SK-N-SH (cell line): ENCODE measurements at regions not wholly inside any gene's neighbourhood (a gene's known extent, or its start where the extent isn't known, plus 50 kb on each side); places are given as distances from the start of the nearest gene placed in this dataset.

Experiments used
- CHD2 ChIP-seq: fragments of 150-350 bp; IDR thresholded peaks from 2 replicates; pipeline ENCODE4 v1.6.1; 2018; ENCODE audit warnings: low read length; ENCODE audit not compliant: partially characterized antibody
- EP300 ChIP-seq, 2 experiments: IDR thresholded peaks; 2 replicates each; pipeline versions ENCODE4 v1.4.0 to v1.6.1; 2012; ENCODE audit warnings: borderline replicate concordance in 1 of 2, low read depth in 1 of 2, low read length in 1 of 2
- GATA2 ChIP-seq: sonication (generic); formaldehyde crosslinking; IDR thresholded peaks from 2 replicates; pipeline ENCODE4 v1.5.0; 2020; ENCODE audit warnings: mild to moderate bottlenecking, missing genetic modification reagents
- JUND ChIP-seq: IDR thresholded peaks from 2 replicates; pipeline ENCODE4 v1.4.0; 2012
- MXI1 ChIP-seq: IDR thresholded peaks from 2 replicates; pipeline ENCODE4 v1.6.1; 2012; ENCODE audit warnings: mild to moderate bottlenecking, low read depth, low read length, improper control_type of control experiment
- POLR2AphosphoS5 ChIP-seq: IDR thresholded peaks from 2 replicates; pipeline ENCODE4 v1.6.1; 2012; ENCODE audit warnings: low read depth, low read length
- RAD21 ChIP-seq: IDR thresholded peaks from 2 replicates; pipeline ENCODE4 v1.6.1; 2012; ENCODE audit warnings: mild to moderate bottlenecking, low read length
- RFX5 ChIP-seq: IDR thresholded peaks from 2 replicates; pipeline ENCODE4 v1.6.1; 2012; ENCODE audit warnings: mild to moderate bottlenecking, improper control_type of control experiment, low read length
- YY1 ChIP-seq: IDR thresholded peaks from 2 replicates; pipeline ENCODE4 v1.4.0; 2012; ENCODE audit warnings: low read depth, mild to moderate bottlenecking
- TF ChIP-seq, protein P1 (sequence below): fragments of 150-350 bp; IDR thresholded peaks from 2 replicates; pipeline ENCODE4 v1.6.1; 2017; ENCODE audit warnings: antibody characterized with exemption, low read length, low read depth, borderline replicate concordance
- TF ChIP-seq, protein P2 (sequence below): fragments of 200-600 bp; sonication (generic); IDR thresholded peaks from 2 replicates; pipeline ENCODE4 v1.6.1; 2017; ENCODE audit warnings: antibody characterized with exemption, mild to moderate bottlenecking, moderate library complexity
- TF ChIP-seq, protein P3 (sequence below): IDR thresholded peaks from 2 replicates; pipeline ENCODE4 v1.4.0; 2012; ENCODE audit warnings: low read depth, borderline replicate concordance
- TF ChIP-seq, protein P4 (sequence below): IDR thresholded peaks from 2 replicates; pipeline ENCODE4 v1.6.1; 2012; ENCODE audit warnings: mild to moderate bottlenecking, low read depth, low read length, moderate library complexity

DNA sequence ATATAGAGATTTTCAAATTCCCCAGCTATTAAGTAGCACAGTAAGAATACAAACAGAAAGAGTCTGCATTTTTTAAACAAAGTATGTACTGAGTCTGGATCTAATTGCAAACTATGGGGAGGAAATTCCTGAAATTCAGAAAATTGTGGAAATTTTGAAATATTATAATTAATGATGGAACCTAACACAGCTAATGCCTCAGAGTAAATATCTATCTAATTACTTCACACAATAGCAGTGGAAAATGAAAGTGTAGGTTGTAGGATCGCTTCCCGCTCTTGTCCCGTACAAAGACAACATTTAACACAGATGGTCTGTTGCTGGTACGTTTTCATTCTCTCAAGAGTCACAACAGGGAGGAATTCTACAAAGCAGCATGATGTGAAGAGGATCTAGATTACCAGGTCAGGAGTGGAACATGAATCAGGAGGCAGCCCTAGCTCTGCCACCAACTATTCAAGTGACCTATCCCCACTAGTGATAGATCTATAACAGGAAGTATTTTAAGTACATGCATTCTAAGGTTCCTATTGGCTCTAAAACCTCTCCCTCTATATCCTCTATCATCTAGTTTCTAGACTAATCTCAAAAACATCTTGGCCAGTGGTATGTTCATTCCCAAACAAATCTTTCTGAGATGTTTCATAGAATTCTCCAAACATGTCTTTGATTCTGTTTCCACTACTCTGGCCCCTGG is 58.9 kb upstream of the GRAMD2B start:
- no peak for TF ChIP-seq GATA2 (CRISPR knock-in tag)
- TF ChIP-seq, protein P1, sequence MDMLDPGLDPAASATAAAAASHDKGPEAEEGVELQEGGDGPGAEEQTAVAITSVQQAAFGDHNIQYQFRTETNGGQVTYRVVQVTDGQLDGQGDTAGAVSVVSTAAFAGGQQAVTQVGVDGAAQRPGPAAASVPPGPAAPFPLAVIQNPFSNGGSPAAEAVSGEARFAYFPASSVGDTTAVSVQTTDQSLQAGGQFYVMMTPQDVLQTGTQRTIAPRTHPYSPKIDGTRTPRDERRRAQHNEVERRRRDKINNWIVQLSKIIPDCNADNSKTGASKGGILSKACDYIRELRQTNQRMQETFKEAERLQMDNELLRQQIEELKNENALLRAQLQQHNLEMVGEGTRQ, result no peak
- TF ChIP-seq POLR2AphosphoS5, result no peak
- TF ChIP-seq, protein P2, sequence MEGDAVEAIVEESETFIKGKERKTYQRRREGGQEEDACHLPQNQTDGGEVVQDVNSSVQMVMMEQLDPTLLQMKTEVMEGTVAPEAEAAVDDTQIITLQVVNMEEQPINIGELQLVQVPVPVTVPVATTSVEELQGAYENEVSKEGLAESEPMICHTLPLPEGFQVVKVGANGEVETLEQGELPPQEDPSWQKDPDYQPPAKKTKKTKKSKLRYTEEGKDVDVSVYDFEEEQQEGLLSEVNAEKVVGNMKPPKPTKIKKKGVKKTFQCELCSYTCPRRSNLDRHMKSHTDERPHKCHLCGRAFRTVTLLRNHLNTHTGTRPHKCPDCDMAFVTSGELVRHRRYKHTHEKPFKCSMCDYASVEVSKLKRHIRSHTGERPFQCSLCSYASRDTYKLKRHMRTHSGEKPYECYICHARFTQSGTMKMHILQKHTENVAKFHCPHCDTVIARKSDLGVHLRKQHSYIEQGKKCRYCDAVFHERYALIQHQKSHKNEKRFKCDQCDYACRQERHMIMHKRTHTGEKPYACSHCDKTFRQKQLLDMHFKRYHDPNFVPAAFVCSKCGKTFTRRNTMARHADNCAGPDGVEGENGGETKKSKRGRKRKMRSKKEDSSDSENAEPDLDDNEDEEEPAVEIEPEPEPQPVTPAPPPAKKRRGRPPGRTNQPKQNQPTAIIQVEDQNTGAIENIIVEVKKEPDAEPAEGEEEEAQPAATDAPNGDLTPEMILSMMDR, result no peak
- TF ChIP-seq, protein P3, sequence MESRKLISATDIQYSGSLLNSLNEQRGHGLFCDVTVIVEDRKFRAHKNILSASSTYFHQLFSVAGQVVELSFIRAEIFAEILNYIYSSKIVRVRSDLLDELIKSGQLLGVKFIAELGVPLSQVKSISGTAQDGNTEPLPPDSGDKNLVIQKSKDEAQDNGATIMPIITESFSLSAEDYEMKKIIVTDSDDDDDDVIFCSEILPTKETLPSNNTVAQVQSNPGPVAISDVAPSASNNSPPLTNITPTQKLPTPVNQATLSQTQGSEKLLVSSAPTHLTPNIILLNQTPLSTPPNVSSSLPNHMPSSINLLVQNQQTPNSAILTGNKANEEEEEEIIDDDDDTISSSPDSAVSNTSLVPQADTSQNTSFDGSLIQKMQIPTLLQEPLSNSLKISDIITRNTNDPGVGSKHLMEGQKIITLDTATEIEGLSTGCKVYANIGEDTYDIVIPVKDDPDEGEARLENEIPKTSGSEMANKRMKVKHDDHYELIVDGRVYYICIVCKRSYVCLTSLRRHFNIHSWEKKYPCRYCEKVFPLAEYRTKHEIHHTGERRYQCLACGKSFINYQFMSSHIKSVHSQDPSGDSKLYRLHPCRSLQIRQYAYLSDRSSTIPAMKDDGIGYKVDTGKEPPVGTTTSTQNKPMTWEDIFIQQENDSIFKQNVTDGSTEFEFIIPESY, result no peak
- TF ChIP-seq, protein P4, sequence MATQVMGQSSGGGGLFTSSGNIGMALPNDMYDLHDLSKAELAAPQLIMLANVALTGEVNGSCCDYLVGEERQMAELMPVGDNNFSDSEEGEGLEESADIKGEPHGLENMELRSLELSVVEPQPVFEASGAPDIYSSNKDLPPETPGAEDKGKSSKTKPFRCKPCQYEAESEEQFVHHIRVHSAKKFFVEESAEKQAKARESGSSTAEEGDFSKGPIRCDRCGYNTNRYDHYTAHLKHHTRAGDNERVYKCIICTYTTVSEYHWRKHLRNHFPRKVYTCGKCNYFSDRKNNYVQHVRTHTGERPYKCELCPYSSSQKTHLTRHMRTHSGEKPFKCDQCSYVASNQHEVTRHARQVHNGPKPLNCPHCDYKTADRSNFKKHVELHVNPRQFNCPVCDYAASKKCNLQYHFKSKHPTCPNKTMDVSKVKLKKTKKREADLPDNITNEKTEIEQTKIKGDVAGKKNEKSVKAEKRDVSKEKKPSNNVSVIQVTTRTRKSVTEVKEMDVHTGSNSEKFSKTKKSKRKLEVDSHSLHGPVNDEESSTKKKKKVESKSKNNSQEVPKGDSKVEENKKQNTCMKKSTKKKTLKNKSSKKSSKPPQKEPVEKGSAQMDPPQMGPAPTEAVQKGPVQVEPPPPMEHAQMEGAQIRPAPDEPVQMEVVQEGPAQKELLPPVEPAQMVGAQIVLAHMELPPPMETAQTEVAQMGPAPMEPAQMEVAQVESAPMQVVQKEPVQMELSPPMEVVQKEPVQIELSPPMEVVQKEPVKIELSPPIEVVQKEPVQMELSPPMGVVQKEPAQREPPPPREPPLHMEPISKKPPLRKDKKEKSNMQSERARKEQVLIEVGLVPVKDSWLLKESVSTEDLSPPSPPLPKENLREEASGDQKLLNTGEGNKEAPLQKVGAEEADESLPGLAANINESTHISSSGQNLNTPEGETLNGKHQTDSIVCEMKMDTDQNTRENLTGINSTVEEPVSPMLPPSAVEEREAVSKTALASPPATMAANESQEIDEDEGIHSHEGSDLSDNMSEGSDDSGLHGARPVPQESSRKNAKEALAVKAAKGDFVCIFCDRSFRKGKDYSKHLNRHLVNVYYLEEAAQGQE, result no peak
- TF ChIP-seq YY1, result no peak
- no peak for TF ChIP-seq JUND
- no peak for TF ChIP-seq CHD2
- no peak for TF ChIP-seq RAD21
- no peak for TF ChIP-seq RFX5
- TF ChIP-seq MXI1, result no peak
- no peak for TF ChIP-seq EP300 (IDR thresholded peaks at IDR 0.05; ENCODE audit: borderline replicate concordance in 1 of 2, low read depth in 1 of 2, low read length in 1 of 2)
